Forelimb muscle (tissue), 1 donor: ENCODE measurements at regions not wholly inside any gene's neighbourhood (a gene's known extent, or its start where the extent isn't known, plus 50 kb on each side); places are given as distances from the start of the nearest gene placed in this dataset.
A peak's percentile ranks its signal among the peaks of the same experiment; 100 is the strongest.

Experiments
- DNase-seq: peaks from one replicate; pipeline ENCODE4 v3.0.0-alpha.2; 2013; ENCODE audit warnings: low read depth

DNA sequence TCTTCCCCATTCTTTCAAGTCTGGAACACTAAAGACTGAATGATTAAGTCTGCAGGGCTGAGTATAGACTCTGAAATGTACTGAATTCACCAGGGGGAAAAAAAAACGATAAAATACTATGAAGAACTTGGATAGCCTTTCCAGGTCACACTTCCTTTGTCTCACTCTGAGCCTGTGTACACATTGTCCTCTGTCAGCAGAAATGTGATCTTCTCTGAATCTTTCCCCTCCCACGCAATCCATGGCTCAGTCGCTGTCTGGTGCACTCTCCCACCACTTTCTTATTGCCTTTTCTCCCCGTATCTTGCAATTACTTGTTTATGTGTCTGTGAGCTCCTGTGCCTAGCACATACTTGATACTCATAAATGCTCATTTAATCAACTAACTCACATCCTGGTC is 212.6 kb upstream of the RSPO3 start:
- no peak for DNase-seq

DNA sequence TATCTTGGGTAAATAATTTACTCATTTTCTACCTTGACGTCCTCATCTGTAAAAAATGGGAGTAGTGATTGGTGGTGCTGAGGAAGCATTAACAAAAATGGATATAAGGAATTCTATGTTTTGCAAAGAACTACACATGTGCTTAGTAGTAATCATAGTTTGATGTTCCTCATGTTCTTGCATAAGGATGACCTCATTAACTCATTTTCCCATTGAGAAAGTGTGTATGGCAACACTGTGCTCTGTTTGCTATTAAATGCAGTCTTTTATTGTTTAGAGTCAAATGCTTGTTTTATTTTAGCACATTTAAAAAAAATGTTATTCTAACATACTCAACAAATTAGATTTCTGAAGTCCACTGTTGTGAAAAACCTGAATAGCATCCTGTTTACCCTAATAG is 211.2 kb upstream of the RSPO3 start:
- no peak for DNase-seq

DNA sequence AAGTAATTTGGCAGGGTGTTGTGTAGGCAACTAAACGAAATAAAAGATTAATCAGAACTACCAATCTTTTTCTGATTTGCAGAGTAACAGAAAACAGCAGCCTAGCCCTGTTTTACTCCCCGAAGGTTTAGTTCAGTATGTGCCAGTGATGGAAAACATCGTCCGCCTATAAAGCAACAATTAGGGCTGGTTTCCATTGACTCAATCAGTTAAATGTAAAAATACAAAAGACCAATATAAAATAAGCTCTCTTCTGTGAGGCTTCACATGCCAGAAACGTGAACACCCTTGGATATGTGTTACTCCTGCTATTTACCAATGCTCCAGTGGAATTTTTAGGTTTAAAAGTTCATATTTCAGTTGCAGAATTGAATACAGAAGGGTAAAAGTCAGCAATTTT is 210.5 kb upstream of the RSPO3 start:
- peak; percentile 8 for DNase-seq

DNA sequence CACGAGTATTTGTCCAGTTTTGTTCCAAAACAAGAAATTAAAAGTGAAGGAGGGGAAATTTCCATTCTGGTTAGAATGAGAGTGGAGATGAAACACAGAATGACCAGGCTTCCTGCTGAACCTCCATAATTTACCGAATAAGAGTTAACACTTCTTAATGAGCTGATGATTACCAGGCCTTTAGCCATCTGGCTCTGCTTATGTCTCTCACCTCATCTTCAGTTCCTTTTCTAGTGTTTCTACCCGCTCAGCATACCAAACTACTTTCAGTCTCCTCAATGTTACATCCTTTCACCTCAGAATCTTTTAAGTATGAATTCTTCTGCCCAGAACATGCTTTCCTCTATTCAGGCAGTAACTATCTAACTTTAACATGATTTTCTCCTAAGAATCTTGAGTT is 209.0 kb upstream of the RSPO3 start:
- DNase-seq = no peak

DNA sequence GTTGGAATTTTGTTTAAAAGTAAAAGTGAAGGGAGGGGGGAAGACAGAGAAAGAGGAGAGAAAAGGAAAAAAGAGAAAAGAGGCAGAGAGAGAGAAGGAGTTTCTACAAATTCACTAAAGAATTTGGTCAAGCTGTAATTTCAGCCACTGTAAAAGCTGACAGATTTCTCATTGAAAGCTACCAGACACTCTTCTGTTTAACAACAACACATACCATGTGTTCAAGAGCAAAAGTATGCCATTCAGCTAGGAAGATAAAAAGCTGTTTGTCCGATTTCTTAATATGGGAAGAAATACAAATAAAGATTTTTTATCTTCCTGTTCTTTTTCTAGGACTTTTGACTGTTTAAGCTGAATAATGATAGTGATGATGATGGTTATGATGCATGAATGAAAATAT is 204.8 kb upstream of the RSPO3 start:
- DNase-seq = no peak

DNA sequence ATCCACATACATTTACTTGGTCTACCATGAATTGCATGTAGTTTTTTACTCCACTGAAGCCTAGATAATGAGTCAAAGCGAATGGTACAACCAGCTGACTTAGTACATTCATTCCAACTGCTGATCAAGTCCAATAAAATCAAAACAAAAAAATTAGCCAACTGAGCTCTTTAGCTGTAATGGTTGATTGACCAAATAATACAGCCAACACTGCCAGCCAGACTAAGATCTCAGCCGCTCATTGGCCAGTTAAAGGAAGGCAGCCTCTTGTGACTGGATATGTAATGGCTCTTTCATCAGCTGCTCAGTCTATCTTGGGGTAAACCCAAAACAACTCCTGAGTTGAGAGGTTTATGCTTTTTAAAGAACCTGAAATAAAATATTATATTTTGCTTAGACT is 204.3 kb upstream of the RSPO3 start:
- no peak for DNase-seq

DNA sequence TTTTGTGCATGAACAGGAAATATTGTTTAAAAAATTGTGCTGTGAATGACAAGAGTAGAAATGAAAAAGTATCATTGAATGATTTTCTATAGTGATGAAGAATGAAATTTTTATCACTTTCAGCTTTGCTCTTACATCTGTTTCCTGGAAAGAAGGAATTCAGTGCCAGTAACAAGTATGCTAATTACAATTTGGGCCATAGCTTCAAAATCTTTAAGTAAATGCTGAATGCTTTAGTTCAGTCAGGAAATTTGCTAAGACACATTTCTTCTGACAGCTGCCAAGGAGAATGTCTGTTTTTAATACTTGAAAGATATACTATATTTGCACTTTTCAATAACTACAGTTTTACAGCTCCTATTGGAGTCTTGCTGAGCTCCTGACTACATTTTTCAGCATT is 203.7 kb upstream of the RSPO3 start:
- no peak for DNase-seq

DNA sequence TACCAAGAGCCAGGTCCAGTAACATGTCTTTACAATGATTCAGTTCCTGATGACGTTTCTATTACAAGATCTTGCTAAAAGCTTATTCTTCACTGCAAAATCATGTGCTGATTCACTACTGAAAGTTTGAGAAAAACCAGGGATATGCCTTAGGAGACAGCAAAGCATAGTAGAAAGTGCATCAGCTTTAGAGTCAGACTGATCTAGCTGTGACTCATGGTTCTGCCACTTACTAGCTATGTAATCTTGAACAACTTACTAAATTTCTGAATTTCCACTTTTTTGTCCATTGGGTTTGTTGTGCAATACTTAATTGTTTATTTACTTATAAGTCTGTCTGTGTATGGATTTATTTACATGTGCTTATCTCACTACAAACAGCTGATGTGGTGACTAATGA is 198.5 kb upstream of the RSPO3 start:
- no peak for DNase-seq

DNA sequence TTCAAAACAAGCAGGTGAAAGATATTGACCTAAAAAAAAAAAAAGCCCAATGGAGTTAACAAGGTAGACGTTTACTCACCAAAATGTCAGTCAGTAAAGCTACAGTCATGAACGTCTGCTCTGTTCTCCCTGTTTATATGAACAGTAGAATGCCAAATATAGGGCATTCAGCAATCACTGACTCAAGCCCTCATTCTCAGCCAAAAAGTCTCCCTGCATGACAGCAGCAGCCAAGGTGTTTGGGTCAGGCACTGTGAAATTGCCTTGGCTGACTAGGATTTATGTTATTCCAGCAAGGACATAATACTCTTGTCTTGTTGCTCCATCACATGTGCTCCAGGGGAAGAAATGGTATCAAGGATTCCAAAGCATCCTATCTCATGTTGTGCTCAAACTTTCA is 194.7 kb upstream of the RSPO3 start:
- DNase-seq = no peak

DNA sequence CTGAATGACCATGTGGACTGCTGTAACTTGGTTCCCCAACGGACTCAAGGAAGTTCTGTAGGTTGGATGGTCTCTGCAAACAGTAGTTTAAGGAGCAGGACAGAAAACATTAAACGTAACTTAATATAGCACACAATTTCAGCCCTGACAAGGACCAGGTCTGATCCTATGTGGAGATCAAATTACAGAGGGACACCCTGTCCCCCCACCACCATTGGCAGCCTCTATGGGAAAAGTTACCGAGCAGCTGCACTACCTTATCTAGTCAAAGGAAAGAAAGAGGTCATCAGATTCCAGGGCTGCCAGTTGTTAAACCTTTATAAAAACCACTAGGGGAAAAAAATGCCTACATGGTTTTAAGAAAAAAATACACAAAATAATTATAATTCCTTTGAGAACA is 191.5 kb upstream of the RSPO3 start:
- no peak for DNase-seq

DNA sequence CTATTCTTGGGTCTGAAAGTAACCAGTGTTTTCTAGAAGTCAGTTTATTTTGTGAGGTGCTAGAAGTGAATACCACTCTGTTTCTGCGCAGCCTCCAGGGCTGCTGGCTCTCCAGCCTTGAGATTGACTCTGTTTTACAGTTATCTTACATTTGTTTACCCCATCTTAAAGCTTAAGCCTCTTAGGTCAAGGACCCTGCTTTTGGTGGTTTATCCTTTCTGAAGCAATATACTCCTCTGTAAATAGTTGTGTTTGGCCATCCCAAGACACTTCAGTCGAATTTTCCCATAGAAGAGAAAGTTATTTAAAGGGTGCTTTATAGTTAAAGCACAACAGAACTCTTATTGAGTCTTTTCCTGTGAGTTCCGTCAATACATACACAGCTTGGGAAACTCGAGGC is 190.6 kb upstream of the RSPO3 start:
- DNase-seq = no peak

DNA sequence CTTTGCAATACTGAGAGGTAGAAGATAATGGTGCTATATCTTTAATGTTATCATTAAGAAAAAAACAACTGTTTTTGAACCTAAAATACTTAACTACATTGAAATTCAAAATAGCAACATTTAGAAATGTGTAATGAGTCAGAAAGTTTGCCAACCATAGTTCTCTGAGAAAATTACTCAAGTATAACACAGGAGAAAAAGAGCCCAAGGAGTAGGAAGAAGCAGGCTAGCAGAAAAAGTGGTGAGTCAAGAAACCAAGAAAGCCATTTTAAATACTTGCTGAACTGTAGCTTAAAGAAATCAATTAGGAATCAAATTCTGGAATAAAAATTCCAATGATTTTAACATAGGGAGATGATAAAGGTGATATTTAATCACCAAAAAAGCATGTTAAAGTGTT is 181.0 kb upstream of the RSPO3 start:
- no peak for DNase-seq

DNA sequence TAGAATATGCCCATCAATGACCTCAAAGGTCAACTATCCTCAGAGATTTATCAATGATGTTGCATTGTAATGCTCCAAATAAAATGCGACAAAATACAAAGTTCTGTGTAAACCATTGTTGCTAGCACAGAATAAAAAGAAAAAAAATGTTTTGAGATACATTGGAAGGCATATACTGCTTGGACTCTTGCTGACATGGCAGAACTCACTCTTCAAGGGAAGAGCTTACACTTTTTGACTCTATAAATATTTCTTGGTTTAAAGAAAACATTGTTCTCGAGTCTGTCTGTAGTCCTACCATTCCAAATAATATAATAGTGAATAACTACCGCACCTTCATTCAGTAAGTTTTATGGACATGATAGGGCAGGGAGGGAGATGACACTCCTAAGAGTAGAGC is 178.7 kb upstream of the RSPO3 start:
- no peak for DNase-seq

DNA sequence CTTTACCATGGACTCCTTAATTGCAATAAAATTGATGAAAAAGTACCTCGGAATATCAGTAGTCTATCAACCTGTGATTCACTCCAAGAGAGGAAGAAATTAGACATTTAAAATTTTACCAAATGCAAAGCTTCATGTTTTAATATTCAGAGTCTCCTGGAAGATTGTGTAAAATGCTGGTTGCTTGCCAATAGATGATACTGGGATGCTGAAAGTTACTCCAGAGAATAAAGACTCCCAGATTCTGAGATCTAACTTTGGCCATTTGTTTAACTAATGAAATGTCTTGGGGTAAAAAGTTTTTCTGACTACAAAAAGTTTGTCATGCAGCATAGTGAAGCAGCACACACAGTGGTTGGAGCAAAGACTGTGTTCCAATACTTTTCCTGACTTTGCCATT is 176.7 kb upstream of the RSPO3 start:
- DNase-seq = no peak

DNA sequence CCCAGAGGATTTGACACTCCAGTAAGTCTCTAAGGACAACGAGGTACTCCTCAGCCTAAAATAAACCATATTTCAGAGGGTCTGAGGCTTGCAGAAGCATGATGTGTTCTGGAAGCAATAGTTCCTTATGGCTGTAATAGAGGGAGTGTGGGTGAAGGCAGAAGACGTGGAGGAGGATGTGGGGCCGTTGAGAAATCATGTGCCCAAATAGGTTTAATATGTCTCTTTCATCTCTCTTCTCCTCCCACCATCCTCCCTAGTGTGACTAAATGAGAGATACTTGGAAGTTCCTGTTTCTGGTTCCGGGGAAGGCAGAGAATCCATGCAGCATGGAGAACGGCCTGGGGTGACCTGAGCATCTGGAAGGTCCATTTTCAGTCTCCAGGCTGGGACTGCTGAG is 174.0 kb upstream of the RSPO3 start:
- no peak for DNase-seq

DNA sequence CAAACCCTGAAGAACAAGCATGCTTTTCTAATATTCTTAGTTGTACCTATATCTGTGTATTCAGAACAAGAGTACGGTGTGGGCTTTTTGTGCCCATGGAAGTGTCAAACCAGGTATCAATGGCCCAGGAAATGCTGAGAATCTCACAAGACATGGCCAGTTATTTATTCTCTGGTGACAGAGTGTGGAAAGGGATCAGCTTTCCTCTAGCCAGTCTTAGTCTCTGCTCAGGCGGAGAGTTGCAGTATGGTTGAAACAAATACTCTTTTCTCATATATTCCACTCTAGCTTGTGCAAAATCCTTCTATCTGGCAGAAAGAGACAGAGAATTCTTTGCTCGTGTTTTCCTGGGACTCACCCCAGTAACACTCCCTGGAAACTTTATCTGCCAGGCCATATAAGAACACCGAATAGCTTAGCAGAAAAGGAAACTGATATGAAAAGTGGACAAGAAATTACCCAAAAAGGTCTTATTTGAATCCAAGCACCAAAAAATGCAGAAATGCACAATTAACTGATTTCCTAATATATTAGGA is 173.3 kb upstream of the RSPO3 start:
- DNase-seq = peak; percentile 38

DNA sequence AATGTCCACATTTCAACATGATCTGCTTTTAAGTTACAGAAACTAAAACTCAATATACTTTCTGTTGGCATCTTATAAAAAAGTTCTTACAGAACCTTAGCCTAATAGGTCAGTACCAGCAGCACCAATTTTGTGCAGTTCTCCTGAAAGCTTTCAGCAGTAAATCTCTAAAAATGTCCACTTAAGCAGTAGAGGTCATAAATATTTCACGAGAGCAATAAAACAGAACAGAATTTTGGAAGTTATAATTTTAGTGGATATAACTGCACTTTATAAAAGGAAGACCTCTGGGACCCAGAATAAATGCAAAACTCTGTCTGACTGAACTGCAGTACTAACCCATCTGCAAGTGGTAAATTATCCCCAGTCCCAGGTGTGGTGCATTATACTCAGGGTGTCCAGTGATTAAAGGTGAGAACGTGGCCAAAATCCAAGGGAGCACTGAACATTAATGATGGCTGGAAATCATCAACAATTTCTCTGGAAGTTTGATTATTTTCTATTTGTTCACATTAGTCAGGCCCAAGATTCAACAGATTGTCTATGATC is 172.6 kb upstream of the RSPO3 start:
- DNase-seq = no peak

DNA sequence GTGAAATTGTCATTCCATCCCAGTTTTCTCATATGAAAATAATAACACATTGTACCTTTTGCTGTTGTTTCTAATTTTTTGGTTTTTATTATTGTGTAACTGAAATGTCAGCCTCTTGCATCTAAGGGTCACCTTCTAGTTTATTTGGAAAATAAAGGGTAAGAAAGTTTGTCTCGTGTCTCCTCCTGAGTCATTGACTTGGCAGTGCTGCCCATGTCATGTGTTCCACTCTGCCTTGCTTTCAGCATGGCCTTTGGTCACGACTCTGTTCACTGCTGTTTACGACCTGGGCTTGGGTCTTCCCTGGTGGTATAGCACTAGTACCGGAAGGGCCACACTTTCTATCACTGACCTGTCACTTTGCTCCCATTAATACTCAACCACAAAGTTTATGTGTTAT is 171.4 kb upstream of the RSPO3 start:
- no peak for DNase-seq

DNA sequence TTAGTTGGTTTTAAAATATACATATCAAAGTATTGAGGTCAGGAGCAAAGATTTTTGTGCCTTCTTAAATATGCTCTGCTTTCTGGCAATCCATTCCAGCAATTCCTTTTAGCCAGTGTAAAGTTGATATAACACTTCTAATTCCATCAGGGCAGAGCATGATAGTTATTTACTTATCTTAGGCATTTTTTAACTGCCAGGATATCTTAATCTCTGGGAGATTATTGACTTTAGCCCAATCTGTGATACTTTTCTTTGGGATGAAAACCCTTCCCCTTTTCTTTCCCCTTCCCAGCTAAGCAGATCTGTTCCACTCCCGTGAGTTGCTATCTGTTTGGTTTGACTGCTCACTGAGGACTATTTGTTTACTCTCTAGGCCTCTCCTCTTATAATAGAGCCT is 168.7 kb upstream of the RSPO3 start:
- DNase-seq = no peak

DNA sequence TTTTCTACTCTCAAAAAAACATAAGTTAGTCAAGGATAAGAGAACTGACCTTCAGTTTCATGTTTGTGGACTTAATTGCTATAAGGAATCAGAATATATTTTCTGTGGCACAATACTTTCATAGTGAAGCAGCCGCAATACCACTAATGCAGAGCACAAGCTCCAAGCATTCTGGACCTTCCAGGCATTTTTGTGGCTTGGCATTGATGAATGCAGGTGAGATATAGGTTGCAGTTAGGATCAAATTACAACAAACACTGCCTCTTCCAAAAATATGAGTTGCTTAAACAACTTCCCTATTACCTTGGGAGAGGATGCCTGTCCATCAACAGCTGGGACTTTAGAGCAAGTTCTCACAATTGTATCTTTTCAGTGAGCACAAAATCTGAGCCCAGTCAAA is 162.8 kb upstream of the RSPO3 start:
- DNase-seq = no peak

DNA sequence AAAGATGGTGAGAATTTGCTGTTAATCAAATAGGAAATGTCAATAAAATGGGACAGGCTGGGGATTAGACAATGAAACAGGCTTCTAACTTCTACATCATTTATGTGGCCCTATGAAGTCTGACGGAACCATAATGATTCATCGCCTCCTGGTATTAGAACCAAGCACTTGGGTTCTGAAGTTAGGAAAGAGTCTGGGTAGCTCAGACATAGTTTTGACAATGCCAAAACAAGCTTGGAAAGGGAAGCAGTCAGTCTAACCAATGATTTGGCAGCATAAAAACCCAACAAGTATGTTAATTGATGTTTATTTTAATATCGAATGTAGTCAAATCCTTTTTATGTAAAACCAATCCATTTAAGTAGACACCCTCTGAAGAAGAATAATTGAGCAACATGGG is 160.8 kb upstream of the RSPO3 start:
- no peak for DNase-seq

DNA sequence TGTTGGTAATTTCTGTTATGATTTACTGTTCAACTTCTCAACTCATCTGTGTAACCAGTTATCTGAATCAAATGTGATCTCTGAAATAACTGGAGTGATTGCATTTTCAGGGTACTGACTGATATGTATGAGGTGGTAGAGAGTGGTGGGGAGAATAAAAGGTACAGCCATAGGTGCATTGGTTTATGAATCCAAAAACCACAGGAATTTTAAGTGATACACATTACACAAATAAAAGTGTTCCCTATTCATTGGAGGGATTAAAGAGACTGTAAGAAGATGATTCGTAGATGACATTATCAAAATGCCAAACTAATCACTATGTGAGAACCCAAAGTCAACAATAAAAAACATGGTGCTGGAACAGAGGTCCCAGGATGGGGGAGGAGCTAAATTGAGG is 158.7 kb upstream of the RSPO3 start:
- no peak for DNase-seq

DNA sequence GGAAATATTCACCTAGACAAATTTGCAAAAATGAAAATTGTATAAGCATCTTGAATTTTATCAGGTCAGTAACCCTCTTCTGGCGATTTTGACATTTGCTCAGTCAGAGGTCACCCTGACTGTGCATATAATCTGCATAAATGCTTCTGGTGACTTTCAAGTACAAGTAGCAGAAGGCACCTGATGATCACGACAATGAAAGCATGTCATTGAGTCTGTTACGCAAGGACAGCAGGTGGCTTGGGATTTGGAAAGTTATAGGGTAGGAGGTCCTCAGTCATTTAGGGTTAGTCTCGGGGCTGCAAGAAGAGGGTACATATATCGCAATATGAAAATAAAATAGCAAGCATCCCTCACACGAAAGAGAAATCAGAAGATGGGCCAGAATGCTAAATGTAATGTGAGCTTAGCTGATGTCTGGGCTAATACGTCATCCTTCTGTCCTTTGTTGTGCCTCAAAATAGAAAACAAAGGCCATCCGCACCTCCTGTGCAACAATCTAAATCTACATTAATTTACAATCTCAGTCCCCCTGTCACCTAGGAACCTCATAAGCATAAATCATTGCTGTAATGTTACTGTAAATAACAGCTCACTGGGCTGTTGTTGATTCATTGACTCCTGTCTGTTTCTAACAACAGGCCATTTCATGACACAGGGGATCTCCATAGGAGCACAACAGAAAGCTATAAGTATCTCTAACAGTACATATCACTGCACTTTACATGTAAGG is 155.2 kb upstream of the RSPO3 start:
- DNase-seq = no peak
